ENCODE measurements at regions not wholly inside any gene's neighbourhood (a gene's known extent, or its start where the extent isn't known, plus 50 kb on each side); places are given as distances from the start of the nearest gene placed in this dataset.
"Not testable (repeated sequence)": the region's sequence is repeated elsewhere in the genome, so short reads cannot be mapped to it uniquely, and the experiment has no call there.

DNA sequence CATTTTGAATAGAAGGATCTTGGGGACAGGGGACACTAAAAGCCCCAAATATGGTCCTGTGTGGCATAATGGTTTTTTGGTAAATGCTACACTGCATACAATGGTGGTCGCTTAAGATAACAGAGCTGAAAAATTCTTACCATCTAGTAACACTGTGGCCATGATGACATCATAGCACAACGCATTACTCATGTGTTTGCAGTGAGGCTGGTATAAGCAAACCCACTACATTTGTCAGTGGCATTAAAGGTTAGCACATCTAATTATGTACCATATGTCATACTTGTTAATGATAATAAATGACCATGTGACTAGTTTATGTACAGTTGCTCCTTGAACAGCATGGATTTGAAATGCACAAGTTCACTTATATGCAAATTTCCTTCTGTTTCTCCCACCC lies 188.4 kb upstream of the TPTE start:
- not testable (repeated sequence) for TF ChIP-seq CTCF, POLR2A (IDR thresholded peaks at IDR 0.05)

All from adrenal gland (tissue), 5 donors.